ENCODE measurements at regions not wholly inside any gene's neighbourhood (a gene's known extent, or its start where the extent isn't known, plus 50 kb on each side); places are given as distances from the start of the nearest gene placed in this dataset.

DNA sequence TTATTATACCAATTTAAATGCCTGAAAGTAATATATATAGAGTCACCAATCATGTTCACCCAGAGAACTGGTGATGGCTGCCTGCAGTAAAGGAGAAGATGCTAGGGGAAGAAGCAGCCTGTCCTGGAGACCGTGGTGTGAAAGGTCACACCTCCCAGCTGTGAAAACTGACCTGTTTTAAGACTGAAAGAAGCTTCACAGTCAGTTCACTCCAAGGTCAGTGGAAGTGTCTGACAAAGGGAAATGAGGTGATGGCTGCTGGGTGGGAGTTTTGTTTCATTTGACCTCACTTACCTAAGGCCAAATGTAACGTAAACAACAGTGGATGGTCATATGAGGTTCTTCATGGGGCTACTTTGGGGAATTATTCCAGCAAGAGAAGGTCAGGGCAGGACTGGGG lies 352.1 kb upstream of the GATB start:
- TF ChIP-seq RARB (CRISPR knock-in tag; IDR thresholded peaks at IDR 0.05) (no peak), OSR1 (CRISPR knock-in tag; IDR thresholded peaks at IDR 0.05) (no peak)
